Medulla oblongata (tissue), 1 donor: ENCODE measurements at regions not wholly inside any gene's neighbourhood (a gene's known extent, or its start where the extent isn't known, plus 50 kb on each side); places are given as distances from the start of the nearest gene placed in this dataset.
A peak's percentile ranks its signal among the peaks of the same experiment; 100 is the strongest.
"Not testable (repeated sequence)": the region's sequence is repeated elsewhere in the genome, so short reads cannot be mapped to it uniquely, and the experiment has no call there.

Source experiments
- DNase-seq: peaks from one replicate; pipeline ENCODE4 v3.0.0-alpha.2; 2015; ENCODE audit errors: extremely low spot score

- DNase-seq, result not testable (repeated sequence)
Measured at GRCh38 chr4:154907345-154908045, 126.4 kb downstream of the RBM46 start.

GRCh38 chr4:154908168-154908567, 127.1 kb downstream of the RBM46 start:
- no peak for DNase-seq

GRCh38 chr4:154911097-154911496, 130.0 kb downstream of the RBM46 start:
- DNase-seq, result peak; percentile 13

- DNase-seq, result no peak
Measured at GRCh38 chr4:154911608-154912098, 130.6 kb downstream of the RBM46 start.

GRCh38 chr4:154916068-154916467, 135.0 kb downstream of the RBM46 start:
- DNase-seq, result no peak

GRCh38 chr4:154927126-154927680, 146.1 kb downstream of the RBM46 start:
- DNase-seq, result no peak

GRCh38 chr4:154928640-154929257, 147.7 kb downstream of the RBM46 start:
- peak; percentile 31 for DNase-seq

GRCh38 chr4:154936873-154937272, 155.8 kb downstream of the RBM46 start:
- no peak for DNase-seq

GRCh38 chr4:154939851-154940250, 158.8 kb downstream of the RBM46 start:
- no peak for DNase-seq

- DNase-seq, result no peak
Measured at GRCh38 chr4:154942176-154942575, 161.1 kb downstream of the RBM46 start.

- no peak for DNase-seq
Measured at GRCh38 chr4:154944996-154945395, 163.9 kb downstream of the RBM46 start.

- no peak for DNase-seq
Measured at GRCh38 chr4:154946113-154946512, 165.0 kb downstream of the RBM46 start.

- no peak for DNase-seq
Measured at GRCh38 chr4:154953691-154954090, 172.6 kb downstream of the RBM46 start.

- no peak for DNase-seq
Measured at GRCh38 chr4:154954117-154954516, 173.0 kb downstream of the RBM46 start.

- no peak for DNase-seq
Measured at GRCh38 chr4:154958121-154958520, 177.0 kb downstream of the RBM46 start.

- DNase-seq, result peak; percentile 57
Measured at GRCh38 chr4:154958621-154959358, 177.7 kb downstream of the RBM46 start.

- no peak for DNase-seq
Measured at GRCh38 chr4:154959756-154960155, 178.7 kb downstream of the RBM46 start.

- DNase-seq, result no peak
Measured at GRCh38 chr4:154960476-154960875, 179.4 kb downstream of the RBM46 start.

- DNase-seq, result no peak
Measured at GRCh38 chr4:154961263-154961662, 180.2 kb downstream of the RBM46 start.

- no peak for DNase-seq
Measured at GRCh38 chr4:154973244-154974035, 192.4 kb downstream of the RBM46 start.

- no peak for DNase-seq
Measured at GRCh38 chr4:154977228-154977627, 196.2 kb downstream of the RBM46 start.
